ENCODE measurements at regions not wholly inside any gene's neighbourhood (a gene's known extent, or its start where the extent isn't known, plus 50 kb on each side); places are given as distances from the start of the nearest gene placed in this dataset.

GRCh38 chr2:16189836-16190160 lies 249.4 kb downstream of the MYCN start:
- TF ChIP-seq ZNF10 (tag by site-specific recombination; IDR thresholded peaks at IDR 0.05) (no peak), ZFP41 (tag by site-specific recombination; IDR thresholded peaks at IDR 0.05; ENCODE audit: borderline replicate concordance) (no peak), CTCF (tag by site-specific recombination; IDR thresholded peaks at IDR 0.05) (no peak), ZNF146 (tag by site-specific recombination; IDR thresholded peaks at IDR 0.05) (no peak), ZNF701 (tag by site-specific recombination; IDR thresholded peaks at IDR 0.05) (no peak), ZNF623 (tag by site-specific recombination; IDR thresholded peaks at IDR 0.05) (no peak), REST (tag by site-specific recombination; IDR thresholded peaks at IDR 0.05) (no peak), TRIM28 (IDR thresholded peaks at IDR 0.05; ENCODE audit: borderline replicate concordance, low read length) (no peak)
- TF ChIP-seq, protein P1, sequence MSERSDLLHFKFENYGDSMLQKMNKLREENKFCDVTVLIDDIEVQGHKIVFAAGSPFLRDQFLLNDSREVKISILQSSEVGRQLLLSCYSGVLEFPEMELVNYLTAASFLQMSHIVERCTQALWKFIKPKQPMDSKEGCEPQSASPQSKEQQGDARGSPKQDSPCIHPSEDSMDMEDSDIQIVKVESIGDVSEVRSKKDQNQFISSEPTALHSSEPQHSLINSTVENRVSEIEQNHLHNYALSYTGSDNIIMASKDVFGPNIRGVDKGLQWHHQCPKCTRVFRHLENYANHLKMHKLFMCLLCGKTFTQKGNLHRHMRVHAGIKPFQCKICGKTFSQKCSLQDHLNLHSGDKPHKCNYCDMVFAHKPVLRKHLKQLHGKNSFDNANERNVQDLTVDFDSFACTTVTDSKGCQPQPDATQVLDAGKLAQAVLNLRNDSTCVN (tag by site-specific recombination; optimal IDR thresholded peaks at IDR 0.05) = no peak
- TF ChIP-seq, protein P2, sequence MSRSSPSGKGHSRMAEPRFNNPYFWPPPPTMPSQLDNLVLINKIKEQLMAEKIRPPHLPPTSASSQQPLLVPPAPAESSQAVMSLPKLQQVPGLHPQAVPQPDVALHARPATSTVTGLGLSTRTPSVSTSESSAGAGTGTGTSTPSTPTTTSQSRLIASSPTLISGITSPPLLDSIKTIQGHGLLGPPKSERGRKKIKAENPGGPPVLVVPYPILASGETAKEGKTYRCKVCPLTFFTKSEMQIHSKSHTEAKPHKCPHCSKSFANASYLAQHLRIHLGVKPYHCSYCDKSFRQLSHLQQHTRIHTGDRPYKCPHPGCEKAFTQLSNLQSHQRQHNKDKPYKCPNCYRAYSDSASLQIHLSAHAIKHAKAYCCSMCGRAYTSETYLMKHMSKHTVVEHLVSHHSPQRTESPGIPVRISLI (tag by site-specific recombination; IDR thresholded peaks at IDR 0.05) = no peak
- TF ChIP-seq, protein P3, sequence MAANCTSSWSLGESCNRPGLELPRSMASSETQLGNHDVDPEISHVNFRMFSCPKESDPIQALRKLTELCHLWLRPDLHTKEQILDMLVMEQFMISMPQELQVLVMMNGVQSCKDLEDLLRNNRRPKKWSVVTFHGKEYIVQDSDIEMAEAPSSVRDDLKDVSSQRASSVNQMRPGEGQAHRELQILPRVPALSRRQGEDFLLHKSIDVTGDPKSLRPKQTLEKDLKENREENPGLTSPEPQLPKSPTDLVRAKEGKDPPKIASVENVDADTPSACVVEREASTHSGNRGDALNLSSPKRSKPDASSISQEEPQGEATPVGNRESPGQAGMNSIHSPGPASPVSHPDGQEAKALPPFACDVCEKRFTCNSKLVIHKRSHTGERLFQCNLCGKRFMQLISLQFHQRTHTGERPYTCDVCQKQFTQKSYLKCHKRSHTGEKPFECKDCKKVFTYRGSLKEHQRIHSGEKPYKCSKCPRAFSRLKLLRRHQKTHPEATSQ (tag by site-specific recombination; IDR thresholded peaks at IDR 0.05) = no peak
